ENCODE measurements at regions not wholly inside any gene's neighbourhood (a gene's known extent, or its start where the extent isn't known, plus 50 kb on each side); places are given as distances from the start of the nearest gene placed in this dataset.
"Not testable (repeated sequence)": the region's sequence is repeated elsewhere in the genome, so short reads cannot be mapped to it uniquely, and the experiment has no call there.

- no peaks in the 10 kb centered on the region for H3K9me3 ChIP-seq
- H3K4me3 ChIP-seq = no peak overlapping the region
- DNase-seq = no peak
- no peaks in the 10 kb centered on the region for H3K4me1 ChIP-seq
- no peaks in the 10 kb centered on the region for H3K27me3 ChIP-seq
- TF ChIP-seq POLR2A (IDR thresholded peaks at IDR 0.05) = no peak
- H3K27ac ChIP-seq = no peak overlapping the region
- H3K36me3 ChIP-seq = no peaks in the 10 kb centered on the region
These were observed 53.9 kb upstream of the LYZL2 start for GRCh38 chr10:30683496-30683895.

DNA sequence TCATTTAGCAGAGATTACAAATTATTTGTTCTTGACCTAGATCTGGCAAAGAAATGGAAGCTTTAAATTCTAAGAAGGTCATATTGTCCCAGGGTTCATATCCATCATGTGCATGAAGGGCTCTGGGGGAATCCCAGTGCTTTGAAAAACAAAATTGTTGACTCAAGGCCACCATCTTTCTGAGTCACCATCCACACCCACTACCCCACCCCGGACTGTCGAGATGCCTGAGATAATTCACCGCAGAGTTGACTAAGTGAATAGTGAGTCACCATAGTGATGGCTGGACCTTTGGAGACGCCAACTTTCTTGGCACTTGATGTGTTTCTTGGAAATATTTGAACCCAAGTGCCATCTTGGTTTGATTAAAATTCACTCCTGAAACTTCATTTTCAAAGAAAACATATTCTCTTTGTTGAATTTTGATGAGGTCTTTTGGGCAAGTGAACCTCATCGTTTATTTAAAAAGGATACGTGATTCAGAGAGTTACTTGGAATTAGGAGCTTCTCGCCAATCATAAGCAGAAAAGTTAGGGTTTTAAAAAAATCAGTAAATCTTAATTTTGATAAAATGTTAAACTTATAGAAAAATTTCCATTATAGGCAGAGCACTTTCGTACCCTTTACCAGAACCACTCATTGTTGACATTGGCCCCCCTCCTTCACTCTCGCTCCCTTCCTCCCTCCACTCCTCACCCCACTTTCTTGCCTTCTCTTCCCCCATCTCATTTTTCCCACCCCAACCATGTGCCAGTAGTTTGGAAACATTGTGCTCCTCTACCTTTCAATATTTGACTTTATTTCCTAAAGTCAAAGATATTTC lies 53.0 kb upstream of the LYZL2 start:
- not testable (repeated sequence) for H3K36me3 ChIP-seq, H3K9me3 ChIP-seq, DNase-seq, H3K4me1 ChIP-seq, H3K27me3 ChIP-seq, H3K4me3 ChIP-seq, H3K27ac ChIP-seq

DNA sequence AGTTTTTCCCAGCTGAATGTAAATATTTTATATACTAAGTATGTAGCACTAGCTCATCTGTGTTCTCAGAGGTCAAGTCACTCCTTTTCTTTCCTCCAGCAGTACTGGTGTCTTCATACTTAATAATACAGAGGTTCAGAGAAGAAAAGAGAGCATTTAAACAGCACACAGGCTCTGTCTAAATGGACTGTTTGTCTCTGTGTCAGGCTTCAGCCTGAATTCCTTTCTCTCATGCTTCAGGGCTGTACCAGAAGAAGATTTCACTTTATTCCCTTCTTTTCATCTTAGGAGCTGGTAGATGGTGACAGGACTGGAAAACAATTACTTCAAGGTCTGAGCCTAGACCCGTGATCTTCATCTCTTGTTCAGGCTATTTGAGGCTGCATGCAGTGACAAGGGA lies 51.4 kb upstream of the LYZL2 start:
- Histone ChIP-seq H3K9me3 (no peaks in the 10 kb centered on the region), H3K4me3 (no peak overlapping the region), H3K27ac (no peak overlapping the region), H3K4me1 (no peaks in the 10 kb centered on the region), H3K27me3 (no peaks in the 10 kb centered on the region), H3K36me3 (no peaks in the 10 kb centered on the region)
- TF ChIP-seq POLR2A (IDR thresholded peaks at IDR 0.05) = no peak
- TF ChIP-seq, protein P1, sequence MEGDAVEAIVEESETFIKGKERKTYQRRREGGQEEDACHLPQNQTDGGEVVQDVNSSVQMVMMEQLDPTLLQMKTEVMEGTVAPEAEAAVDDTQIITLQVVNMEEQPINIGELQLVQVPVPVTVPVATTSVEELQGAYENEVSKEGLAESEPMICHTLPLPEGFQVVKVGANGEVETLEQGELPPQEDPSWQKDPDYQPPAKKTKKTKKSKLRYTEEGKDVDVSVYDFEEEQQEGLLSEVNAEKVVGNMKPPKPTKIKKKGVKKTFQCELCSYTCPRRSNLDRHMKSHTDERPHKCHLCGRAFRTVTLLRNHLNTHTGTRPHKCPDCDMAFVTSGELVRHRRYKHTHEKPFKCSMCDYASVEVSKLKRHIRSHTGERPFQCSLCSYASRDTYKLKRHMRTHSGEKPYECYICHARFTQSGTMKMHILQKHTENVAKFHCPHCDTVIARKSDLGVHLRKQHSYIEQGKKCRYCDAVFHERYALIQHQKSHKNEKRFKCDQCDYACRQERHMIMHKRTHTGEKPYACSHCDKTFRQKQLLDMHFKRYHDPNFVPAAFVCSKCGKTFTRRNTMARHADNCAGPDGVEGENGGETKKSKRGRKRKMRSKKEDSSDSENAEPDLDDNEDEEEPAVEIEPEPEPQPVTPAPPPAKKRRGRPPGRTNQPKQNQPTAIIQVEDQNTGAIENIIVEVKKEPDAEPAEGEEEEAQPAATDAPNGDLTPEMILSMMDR (IDR thresholded peaks at IDR 0.05) = no peak
- DNase-seq = no peak

All from Peyer's patch (tissue), 4 donors.